LNCaP clone FGC (cell line): ENCODE measurements at regions not wholly inside any gene's neighbourhood (a gene's known extent, or its start where the extent isn't known, plus 50 kb on each side); places are given as distances from the start of the nearest gene placed in this dataset.

Experiments
- DNase-seq: peaks from one replicate; pipeline ENCODE4 v3.0.0-alpha.2; 2011; ENCODE audit warnings: low read depth
- H3K4me3 ChIP-seq: 2 replicates; pipeline ENCODE4 v1.5.1; 2011; ENCODE audit warnings: mild to moderate bottlenecking, low read depth, low read length, control low read depth
- CTCF ChIP-seq: IDR thresholded peaks from 2 replicates; pipeline ENCODE4 v1.5.1; 2012; ENCODE audit warnings: mild to moderate bottlenecking; ENCODE audit not compliant: control insufficient read depth, insufficient read depth; ENCODE audit errors: extremely low read depth

- TF ChIP-seq CTCF: no peak
- DNase-seq: no peak
- no peak overlapping the region for H3K4me3 ChIP-seq
Measured at GRCh38 chr2:185471441-185471840, 267.2 kb upstream of the FSIP2 start.

- H3K4me3 ChIP-seq: no peak overlapping the region
- no peak for DNase-seq
- no peak for TF ChIP-seq CTCF
Measured at GRCh38 chr2:185472574-185472973, 266.0 kb upstream of the FSIP2 start.

- DNase-seq: no peak
- no peak overlapping the region for H3K4me3 ChIP-seq
- no peak for TF ChIP-seq CTCF
Measured at GRCh38 chr2:185473838-185474237, 264.8 kb upstream of the FSIP2 start.

GRCh38 chr2:185475914-185476313 is 262.7 kb upstream of the FSIP2 start:
- DNase-seq: no peak

GRCh38 chr2:185477452-185477851 is 261.2 kb upstream of the FSIP2 start:
- H3K4me3 ChIP-seq: no peak overlapping the region
- no peak for TF ChIP-seq CTCF
- DNase-seq: no peak

More at GRCh38 chr2:185475914-185476313, 262.7 kb upstream of the FSIP2 start:
- no peak for TF ChIP-seq CTCF
- H3K4me3 ChIP-seq: no peak overlapping the region

DNA sequence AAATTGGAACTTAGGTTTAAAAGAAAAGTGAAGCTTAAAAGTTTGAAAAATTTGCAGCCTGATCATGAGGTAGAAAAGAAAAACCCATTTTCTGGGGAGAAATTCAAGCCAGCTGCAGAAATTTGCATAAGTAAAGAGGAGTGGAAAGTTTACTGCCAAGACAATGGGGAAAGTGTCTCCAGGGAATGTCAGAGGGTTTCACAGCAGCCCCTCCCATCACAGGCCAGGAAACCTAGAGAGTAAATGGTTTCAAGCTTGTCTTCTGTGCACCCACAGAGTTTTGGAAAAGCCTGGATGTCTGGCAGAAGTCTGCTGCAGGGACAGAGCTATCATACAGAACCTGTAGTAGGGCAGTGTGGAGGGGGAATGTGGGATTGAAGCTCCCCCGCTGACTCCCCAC is 254.0 kb upstream of the FSIP2 start:
- no peak for DNase-seq
- no peak overlapping the region for H3K4me3 ChIP-seq
- no peak for TF ChIP-seq CTCF

GRCh38 chr2:185502351-185502750 is 236.3 kb upstream of the FSIP2 start:
- H3K4me3 ChIP-seq: no peak overlapping the region
- DNase-seq: no peak
- no peak for TF ChIP-seq CTCF
